ENCODE measurements at regions not wholly inside any gene's neighbourhood (a gene's known extent, or its start where the extent isn't known, plus 50 kb on each side); places are given as distances from the start of the nearest gene placed in this dataset.

DNA sequence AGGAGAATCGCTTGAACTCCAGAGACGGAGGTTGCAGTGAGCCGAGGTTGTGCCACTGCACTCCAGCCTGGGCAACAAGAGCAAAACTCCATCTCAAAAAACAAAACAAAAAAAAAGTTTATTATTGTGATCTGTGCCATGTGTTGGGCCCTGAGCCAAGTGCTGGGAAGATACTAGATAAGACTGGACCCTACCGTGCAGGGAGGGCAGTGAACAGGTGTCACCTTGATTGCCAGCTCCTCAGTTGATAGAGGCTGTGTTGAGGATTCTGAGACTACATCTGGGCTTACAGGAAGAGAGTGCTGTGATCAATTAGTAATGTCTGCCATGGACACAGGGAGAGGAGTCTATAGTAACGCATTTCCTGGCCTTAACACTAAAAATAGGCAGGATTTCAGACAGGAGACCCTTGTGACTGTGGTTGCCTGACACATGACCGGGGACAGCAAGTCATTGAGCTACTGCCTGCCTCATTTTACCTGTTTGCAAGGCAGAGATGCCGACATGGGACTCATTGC, 201.5 kb downstream of the C9orf50 start:
- TF ChIP-seq, protein P1, sequence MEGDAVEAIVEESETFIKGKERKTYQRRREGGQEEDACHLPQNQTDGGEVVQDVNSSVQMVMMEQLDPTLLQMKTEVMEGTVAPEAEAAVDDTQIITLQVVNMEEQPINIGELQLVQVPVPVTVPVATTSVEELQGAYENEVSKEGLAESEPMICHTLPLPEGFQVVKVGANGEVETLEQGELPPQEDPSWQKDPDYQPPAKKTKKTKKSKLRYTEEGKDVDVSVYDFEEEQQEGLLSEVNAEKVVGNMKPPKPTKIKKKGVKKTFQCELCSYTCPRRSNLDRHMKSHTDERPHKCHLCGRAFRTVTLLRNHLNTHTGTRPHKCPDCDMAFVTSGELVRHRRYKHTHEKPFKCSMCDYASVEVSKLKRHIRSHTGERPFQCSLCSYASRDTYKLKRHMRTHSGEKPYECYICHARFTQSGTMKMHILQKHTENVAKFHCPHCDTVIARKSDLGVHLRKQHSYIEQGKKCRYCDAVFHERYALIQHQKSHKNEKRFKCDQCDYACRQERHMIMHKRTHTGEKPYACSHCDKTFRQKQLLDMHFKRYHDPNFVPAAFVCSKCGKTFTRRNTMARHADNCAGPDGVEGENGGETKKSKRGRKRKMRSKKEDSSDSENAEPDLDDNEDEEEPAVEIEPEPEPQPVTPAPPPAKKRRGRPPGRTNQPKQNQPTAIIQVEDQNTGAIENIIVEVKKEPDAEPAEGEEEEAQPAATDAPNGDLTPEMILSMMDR (IDR thresholded peaks at IDR 0.05): no peak
- no peak for TF ChIP-seq POLR2A (IDR thresholded peaks at IDR 0.05)

All from body of pancreas (tissue), 4 donors.